Renal pelvis (tissue), 1 donor: ENCODE measurements at regions not wholly inside any gene's neighbourhood (a gene's known extent, or its start where the extent isn't known, plus 50 kb on each side); places are given as distances from the start of the nearest gene placed in this dataset.
"Not testable (repeated sequence)": the region's sequence is repeated elsewhere in the genome, so short reads cannot be mapped to it uniquely, and the experiment has no call there.

Experiments used
- DNase-seq: peaks from one replicate; pipeline ENCODE4 v3.0.0-alpha.2; 2013

DNA sequence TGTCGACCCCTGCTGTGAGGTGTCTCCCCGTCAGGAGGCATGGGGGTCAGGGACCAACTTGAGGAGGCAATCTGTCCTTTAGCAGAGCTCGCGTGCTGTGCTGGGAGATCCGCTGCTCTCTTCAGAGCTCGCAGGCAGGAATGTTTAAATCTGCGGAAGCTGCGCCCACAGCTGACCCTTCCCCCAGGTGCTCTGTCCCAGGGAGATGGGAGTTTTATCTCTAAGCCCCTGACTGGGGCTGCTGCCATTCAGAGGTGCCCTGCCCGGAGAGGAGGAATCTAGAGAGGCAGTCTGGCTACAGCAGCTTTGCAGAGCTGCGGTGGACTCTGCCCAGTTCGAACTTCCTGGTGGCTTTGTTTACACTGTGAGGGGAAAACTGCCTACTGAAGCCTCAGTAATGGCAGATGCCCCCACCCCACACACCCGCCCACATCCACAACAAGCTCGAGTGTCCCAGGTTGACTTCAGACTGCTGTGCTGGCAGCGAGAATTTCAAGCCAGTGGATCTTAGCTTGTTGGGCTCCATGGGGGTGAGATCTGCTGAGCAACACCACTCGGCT, 133.1 kb downstream of the CENPC start:
- DNase-seq = not testable (repeated sequence)

DNA sequence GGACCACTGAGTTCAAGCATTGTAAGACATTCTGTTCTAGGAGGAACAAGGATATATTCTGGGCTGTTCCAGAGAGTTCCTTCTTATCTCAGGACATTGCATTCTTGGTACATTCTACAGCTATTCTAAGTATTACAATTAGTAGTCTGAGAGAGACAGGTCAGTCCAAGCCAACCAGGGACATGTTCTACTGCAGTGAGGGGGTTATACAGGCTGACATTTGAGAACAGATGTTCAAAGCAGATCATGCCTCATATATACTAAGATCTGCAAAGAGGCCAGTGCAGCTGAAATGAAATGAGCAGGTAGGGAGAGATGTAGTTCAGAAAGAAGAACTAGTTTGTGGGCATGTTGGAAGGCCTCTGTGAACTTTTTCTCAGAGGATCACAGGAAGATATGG, 142.0 kb downstream of the CENPC start:
- no peak for DNase-seq

DNA sequence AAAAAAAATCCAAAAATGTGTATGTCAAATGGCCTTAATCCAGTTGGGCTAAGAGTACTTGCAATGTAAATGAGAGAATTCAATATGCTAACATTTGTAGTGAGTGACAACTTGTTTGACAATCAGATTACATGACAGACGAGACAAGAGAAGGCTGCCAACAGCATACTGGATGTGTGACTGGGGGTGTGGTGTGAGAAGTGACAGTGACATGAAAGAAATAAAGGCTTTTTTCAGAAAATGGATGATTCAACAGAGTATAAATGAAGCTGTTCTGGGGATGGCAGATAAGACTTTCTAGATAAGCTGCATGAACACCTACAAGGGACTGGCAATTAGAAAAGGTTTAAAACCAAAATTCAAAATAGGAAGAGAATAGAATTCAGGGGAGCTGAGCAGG, 143.4 kb downstream of the CENPC start:
- DNase-seq = no peak

DNA sequence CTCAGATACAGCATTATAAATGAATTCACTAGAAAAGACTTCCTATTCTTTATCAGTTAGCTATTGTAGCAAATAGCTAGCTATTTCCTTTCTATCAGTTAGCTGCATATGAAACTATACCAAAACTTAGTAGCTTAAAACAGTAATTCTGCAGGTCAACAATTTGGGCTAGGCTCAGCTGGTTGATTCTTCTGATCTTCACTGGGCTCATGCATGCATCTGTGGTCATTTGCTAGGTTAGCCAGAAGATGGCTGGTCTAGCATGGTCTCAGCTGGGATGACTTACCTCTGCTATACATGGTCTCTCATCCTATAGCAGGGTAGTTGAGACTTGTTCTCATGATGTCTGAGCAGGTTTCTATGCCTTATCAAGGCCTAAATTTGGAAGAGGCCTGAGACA, 147.4 kb downstream of the CENPC start:
- DNase-seq = no peak

DNA sequence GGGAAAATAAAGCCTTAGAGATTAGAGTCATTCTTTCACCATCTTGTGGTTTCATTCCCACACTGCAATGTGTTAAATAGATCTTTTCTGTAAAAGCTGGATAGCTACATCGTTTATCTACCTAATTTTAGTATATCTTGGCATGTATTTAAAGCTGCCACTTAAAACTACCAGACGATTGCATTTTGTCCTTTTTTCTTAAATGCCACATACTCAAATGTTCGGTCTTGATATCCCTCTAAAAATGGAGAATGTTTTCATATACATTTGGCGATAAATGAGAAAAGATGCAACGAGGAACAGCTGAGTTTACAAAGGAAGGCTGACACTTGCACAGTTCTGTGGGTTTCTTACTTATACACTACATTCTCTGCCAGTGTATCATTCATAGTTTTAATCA, 148.3 kb downstream of the CENPC start:
- DNase-seq = no peak

DNA sequence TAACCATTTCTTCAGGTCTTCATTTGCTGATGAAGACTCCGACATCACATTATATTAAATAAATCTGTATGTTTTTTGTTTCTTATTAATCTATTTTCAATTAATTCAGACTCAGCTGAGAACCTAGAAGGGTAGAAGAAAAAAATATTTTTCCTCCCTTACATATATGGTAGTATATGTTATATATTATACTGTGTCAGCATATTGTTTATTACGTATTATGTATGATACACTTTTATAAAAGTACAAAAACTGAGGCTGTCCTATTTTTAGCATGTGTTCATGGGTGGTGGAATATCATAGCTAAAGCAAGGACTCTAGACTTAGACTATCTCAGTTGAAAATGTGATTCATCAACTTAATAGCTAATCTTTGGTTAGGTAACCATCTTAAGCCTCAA, 149.3 kb downstream of the CENPC start:
- DNase-seq = no peak

DNA sequence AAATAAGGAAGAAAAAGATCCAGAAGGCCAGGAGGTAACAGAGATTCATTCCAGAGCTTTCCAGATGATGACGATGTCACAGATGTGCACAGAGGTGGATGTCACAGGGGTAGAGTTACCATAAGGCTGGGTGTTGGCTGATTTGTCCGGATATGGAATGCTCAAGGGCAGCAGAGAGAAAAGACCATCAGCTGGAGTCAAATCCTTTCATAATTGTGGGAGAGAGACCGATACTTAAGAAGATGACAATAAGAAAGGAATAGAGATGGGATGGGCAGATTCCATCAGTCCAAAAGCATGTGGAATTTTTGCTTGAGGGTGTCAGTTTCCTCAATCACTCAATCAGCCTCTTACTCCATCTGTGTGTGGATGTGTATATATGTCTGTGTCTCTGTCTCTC, 150.4 kb downstream of the CENPC start:
- no peak for DNase-seq

DNA sequence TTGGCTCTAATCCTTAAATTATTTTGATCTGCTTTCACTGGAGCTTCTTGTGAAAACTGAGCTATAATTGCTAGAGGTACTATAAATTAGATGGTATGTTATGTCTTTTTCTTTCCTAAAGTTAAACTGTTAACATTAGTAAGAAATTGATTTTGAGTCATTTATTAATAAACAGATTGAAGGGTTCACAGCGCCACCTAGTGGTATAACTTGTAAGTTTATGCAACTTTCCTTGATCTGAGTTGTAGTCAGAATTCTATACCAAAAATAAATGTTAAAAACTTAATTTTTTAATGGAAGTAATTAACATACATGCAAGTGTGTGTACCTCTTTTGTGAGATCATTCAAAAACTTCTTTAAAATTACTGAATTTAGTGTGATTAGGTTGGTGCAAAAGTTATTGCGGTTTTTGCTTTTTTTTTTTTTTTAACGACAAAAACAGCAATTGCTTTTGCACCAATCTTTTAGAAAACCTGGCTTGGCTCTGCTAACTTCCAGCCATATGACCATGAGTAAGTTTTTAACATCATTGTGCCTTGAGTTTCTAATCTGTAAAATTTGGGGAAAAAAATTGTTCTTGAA, 151.5 kb downstream of the CENPC start:
- DNase-seq = peak; percentile 31

DNA sequence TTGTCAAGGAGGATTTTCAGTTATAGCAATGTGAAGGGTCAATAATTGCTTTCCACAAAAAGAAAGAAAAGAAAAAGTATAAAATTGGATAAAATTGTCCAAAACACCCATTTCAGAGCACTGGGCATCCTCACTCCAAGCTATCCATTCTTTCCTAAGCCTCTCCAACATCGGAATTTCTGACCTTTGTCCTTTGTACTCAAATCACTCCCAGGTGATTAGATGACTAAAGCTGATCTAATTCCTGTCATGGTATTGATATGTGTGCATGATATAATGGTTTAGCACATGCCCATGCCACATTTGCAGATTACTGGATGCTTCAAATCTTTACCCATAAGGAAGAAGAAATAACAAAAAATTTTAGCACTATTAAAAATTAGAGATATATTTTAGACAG, 152.3 kb downstream of the CENPC start:
- no peak for DNase-seq

DNA sequence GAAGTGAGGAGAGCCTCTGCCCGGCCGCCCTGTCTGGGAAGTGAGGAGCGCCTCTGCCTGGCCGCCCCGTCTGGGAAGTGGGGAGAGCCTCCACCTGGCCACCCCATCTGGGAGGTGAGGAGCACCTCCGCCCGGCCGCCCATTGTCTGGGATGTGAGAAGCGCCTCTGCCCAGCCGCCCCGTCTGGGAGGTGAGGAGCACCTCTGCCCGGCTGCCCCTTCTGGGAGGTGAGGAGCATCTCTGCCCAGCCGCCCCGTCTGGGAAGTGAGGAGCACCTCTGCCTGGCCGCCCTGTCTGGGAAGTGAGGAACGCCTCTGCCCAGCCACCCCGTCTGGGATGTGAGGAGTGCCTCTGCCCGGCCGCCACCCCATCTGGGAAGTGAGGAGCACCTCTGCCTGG, 163.9 kb downstream of the CENPC start:
- DNase-seq = not testable (repeated sequence)

DNA sequence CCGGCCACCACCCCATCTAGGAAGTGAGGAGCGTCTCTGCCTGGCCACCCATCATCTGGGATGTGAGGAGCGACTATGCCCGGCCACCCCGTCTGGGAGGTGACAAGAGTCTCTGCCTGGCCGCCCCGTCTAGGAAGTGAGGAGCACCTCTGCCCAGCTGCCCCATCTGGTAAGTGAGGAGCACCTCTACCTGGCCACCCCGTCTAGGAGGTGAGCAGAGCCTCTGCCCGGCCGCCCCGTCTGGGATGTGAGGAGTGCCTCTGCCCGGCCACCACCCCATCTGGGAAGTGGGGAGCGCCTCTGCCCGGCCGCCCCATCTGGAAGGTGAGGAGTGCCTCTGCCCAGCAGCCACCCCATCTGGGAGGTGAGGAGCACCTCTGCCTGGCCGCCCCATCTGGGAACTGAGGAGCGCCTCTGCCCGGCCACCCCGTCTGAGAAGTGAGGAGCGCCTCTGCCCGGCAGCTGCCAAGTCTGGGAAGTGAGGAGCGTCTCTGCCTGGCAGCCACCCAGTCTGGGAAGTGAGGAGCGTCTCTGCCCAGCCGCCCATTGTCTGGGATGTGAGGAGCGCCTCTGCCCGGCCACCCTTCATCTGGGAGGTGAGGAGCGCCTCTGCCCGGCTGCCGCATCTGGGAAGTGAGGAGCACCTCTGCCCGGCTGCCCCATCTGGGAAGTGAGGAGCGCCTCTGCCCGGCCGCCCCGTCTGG, 164.4 kb downstream of the CENPC start:
- not testable (repeated sequence) for DNase-seq

DNA sequence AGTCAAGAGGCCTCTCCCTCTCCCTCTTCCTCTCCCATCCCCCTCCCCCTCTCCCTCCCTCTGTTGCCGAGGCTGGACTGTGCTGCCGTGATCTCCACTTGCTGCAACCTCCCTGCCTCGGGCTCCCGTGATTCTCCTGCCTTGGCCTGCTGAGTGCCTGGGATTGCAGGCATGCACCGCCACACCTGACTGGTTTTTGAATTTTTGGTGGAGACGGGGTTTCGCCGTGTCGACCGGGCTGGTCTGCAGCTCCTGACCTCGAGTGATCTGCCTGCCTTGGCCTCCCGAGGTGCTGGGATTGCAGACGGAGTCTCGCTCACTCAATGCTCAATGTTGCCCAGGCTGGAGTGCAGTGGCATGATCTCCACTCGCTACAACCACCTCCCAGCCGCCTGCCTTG, 165.1 kb downstream of the CENPC start:
- no peak for DNase-seq

DNA sequence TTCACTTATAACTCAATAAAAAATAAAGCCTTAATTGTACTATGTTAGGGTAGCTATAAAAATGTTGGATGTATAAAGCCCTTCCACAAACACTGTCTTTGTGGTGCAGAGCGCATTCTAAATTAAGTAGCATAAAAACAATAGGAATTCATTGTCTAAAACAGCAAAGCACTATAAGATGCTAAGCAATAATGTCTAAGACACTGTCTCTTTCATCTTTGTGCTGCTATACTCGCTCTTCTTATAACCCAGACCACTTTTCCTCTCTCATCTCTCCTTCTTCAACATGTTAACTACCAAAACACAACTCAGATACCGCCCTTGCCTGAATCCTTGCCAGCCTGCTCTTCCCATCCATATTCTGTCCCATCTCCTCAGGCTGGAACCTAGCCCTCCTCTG, 170.0 kb downstream of the CENPC start:
- DNase-seq = no peak

DNA sequence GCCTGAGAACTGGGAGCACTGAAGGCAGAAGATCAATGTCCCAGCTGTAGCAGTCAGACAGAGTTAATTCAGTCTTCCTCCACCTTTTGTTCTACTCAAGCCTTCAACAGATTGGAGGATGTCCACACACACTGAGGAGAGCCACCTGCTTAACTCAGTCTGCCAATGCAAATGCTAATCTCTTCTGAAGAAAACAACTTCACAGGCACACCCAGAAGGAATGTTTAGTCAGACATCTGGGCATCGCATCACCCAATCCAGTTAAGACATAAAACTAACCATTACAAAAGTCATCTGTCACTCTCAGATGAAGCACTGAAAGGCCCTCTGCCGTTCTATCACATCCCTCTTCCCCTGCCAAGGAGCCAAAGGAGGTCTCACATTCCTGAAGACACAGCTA, 173.7 kb downstream of the CENPC start:
- DNase-seq = no peak

DNA sequence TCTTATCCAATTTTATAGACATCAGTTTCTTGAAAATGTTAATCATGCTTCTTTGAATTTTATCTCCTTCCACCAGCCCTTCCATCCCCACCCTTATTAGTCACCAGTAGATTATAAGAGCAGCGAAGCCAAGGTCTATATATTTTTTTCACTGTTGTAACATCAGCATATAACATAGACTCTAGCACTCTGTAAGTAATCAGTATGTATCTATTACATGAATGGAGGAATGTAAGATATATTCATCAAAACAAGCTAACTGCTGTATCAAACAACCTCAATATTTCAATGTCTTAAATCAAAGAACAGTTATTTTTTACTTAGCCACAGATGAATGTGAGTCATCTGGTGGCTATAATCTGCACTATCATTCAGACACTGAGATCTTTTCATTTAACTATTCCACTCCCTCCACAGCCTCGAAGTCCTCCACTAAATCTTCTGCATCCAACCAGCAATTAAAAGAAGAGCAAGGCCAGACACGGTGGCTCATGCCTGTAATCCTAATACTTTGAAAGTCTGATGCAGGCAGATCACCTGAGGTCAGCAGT, 178.9 kb downstream of the CENPC start:
- DNase-seq = no peak

DNA sequence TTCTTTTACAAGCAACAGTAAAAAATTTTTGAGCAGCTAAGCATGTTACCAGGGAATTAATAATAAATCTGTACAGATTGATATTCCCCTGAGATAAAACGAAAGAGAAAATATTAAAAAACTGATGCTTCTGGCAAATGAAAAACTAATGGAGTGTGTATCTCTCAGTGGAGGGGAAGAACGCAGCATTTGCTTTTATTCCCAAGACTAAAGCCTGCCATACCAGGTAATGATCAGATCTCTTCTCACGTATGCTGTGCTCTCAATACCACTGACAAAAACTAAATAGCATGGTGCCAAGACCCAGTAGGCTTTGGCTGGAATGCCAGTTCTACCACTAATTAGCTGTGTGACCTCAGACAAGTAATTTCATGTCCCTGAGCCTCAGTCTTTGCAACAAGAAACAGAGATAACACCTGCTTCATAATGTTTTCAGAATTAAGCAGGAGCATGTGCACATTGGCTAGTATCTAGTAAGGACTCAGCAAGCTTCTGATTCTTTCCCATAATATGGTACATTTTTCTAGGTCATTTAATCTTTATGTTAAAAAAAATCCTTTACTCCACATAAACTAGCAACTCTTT, 179.6 kb downstream of the CENPC start:
- DNase-seq = no peak

DNA sequence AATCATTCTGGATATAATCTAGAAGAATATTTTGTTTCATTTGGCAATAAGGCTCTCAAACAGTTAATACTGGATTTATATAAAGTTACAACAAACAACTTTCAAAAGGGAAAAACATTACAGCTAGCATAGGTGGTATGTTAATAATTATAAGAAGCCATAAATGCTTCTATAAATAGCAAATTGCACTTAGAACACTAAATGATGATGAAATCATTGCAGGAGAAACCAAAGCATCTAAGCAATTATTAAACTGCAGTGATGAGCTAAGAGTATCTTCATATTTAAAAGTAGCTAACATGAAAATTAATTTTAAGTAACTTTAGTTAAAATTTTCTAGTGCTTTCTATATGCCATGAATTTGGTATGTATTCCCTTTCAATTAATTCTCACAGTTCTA, 189.5 kb downstream of the CENPC start:
- DNase-seq = no peak

DNA sequence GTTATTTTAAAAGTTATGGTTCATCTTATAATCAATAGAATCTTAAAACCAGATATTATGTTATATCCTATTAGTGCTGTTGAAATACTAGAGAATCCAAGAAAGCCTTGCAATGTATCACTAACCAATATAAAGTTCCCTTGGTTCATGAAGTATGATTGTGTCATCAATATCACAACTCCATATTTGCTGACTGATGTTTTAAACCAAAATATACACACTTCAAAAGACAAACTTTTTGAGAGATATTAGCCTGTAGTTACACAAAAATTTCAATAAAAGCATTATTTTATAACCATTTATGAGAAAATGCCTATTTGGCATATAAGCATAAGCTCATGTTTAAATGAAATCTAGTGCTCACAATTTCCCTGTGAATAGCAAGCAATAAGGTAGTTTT, 198.6 kb downstream of the CENPC start:
- DNase-seq = no peak

DNA sequence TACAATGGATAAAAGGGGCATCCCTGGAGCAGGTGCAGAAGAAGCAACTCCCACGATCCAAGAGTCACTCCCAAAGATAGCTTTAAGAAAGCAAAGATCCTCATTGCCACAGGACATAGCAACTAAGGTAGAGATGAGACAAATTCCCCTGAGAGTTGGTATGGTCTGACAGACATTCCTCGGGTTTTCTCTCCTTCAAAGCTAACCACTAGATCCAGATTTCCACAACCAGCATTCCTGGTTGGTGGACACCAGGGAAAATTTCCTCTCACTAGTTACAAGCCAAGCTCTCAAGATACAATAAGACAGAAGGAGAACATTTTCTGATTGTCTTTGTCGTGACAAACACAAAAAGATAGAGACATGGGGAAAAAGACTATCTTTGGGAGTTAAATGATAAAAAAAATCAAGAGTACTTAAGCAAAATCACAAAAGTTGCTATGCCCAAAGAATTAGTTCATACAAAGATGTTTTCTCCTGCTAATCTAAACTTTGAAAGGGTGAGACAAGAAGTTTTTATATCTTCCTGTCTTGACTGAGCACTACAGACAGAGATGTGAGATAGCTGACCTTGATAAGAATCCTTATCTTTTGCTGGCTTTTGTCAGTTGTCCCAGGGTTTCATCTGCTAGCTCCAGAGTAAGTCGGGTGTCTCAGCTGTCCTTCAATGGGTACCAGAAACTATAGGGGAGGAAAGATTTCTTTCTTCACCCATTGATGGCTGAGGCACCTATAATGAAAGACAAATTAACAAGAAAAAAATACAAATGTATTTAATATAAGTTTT, 200.5 kb downstream of the CENPC start:
- DNase-seq = no peak

DNA sequence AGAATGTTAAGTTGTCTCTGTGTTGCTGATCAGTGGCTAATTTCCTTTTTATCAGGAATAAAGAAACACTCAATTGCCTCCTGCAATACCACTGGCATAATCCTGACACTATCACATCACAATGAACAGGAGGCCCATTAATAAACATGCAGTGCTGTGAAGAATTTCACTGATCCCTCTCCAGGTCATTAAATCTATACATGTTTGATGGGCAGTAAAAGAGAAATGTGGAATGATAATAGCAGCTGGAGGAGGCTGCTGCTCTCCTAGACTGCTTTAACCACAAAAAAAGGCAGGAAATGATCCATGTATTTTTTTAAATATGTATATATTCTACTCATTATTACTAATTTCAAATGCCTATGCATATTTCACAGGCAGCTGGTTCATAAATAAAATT, 202.1 kb downstream of the CENPC start:
- peak; percentile 46 for DNase-seq

DNA sequence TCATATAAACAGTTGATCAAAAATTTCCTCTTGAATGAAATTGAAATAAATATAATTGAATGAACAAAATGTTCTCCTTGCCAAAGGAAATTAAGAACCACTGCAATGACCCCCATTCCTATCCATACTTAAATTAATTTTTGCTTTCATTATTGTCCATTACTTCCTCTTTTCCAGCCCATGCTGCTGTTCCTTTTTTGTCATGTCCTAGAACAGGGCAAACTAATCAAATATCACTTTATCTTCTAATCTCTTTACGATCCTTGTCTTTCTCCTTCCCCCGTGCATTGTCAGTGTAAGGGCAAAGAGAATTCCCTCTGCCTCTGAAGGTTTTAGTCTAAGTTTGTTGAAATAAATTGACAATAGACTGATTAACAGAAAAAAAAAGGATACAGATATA, 203.0 kb downstream of the CENPC start:
- no peak for DNase-seq

DNA sequence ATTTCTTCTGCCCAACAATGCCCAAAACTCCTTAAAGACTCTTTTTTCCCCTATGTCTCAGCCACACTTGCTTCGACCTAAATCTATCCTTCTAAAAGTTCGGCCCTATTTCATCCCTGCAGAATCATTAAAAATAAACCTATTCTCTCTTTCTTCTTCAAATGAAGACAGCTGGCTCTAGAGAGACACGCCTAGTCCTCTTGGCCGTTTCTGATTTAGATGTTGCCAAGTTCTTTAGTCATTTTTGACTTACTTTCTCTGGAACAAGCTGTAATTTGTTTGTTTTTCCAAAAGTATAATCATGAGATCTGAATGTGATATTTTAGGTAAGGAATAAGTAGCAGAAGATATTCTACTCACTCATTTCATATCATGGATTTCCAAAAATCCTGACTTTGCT, 211.6 kb downstream of the CENPC start:
- DNase-seq = no peak
